ENCODE measurements at regions not wholly inside any gene's neighbourhood (a gene's known extent, or its start where the extent isn't known, plus 50 kb on each side); places are given as distances from the start of the nearest gene placed in this dataset.

- Histone ChIP-seq H3K27ac (no peak overlapping the region), H3K4me1 (peaks cover 15% of the 10 kb centered on the region), H2AFZ (replicated peaks) (no peak overlapping the region), H3F3A (ENCODE audit: low read depth) (no peaks in the 10 kb centered on the region), H3K4me3 (no peak overlapping the region), H3K79me2 (ENCODE audit: low read depth) (no peaks in the 10 kb centered on the region), H3K9me3 (ENCODE audit: low read depth) (no peaks in the 10 kb centered on the region), H4K20me1 (ENCODE audit: low read depth) (no peaks in the 10 kb centered on the region), H3K9ac (no peak overlapping the region), H3K27me3 (no peaks in the 10 kb centered on the region), H3K4me2 (no peak overlapping the region), H3K36me3 (no peaks in the 10 kb centered on the region)
- Mint-ChIP-seq H3K27ac (no peak overlapping the region), H3K36me3 (no peaks in the 10 kb centered on the region), H3K4me3 (no peak overlapping the region), H3K9me3 (no peaks in the 10 kb centered on the region), H3K27me3 (ENCODE audit: insufficient read depth, low read depth) (peaks cover 3% of the 10 kb centered on the region), H3K4me1 (peaks cover 52% of the 10 kb centered on the region)
- TF ChIP-seq EZH2phosphoT487 (IDR thresholded peaks at IDR 0.05): no peak
- TF ChIP-seq EZH2 (IDR thresholded peaks at IDR 0.05): no peak
- TF ChIP-seq, protein P1, sequence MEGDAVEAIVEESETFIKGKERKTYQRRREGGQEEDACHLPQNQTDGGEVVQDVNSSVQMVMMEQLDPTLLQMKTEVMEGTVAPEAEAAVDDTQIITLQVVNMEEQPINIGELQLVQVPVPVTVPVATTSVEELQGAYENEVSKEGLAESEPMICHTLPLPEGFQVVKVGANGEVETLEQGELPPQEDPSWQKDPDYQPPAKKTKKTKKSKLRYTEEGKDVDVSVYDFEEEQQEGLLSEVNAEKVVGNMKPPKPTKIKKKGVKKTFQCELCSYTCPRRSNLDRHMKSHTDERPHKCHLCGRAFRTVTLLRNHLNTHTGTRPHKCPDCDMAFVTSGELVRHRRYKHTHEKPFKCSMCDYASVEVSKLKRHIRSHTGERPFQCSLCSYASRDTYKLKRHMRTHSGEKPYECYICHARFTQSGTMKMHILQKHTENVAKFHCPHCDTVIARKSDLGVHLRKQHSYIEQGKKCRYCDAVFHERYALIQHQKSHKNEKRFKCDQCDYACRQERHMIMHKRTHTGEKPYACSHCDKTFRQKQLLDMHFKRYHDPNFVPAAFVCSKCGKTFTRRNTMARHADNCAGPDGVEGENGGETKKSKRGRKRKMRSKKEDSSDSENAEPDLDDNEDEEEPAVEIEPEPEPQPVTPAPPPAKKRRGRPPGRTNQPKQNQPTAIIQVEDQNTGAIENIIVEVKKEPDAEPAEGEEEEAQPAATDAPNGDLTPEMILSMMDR (IDR thresholded peaks at IDR 0.05): no peak
- no peak for DNase-seq (ENCODE audit: low spot score)
Measured at GRCh38 chr6:47130086-47130485, 88.0 kb upstream of the ADGRF1 start.

- H3K9me3 ChIP-seq (ENCODE audit: low read depth): no peaks in the 10 kb centered on the region
- H3K4me3 Mint-ChIP-seq: no peak overlapping the region
- peaks cover 3% of the 10 kb centered on the region for H3K27me3 Mint-ChIP-seq (ENCODE audit: insufficient read depth, low read depth)
- H3K36me3 Mint-ChIP-seq: no peaks in the 10 kb centered on the region
- no peak overlapping the region for H2AFZ ChIP-seq (replicated peaks)
- H3K27ac ChIP-seq: no peak overlapping the region
- no peaks in the 10 kb centered on the region for H3K79me2 ChIP-seq (ENCODE audit: low read depth)
- DNase-seq (ENCODE audit: low spot score): no peak
- peaks cover 15% of the 10 kb centered on the region for H3K4me1 ChIP-seq
- H3F3A ChIP-seq (ENCODE audit: low read depth): no peaks in the 10 kb centered on the region
- no peak overlapping the region for H3K4me2 ChIP-seq
- TF ChIP-seq EZH2 (IDR thresholded peaks at IDR 0.05) (no peak), EZH2phosphoT487 (IDR thresholded peaks at IDR 0.05) (no peak)
- TF ChIP-seq, protein P1 (IDR thresholded peaks at IDR 0.05): no peak
- no peaks in the 10 kb centered on the region for H3K36me3 ChIP-seq
- H3K9ac ChIP-seq: no peak overlapping the region
- H4K20me1 ChIP-seq (ENCODE audit: low read depth): no peaks in the 10 kb centered on the region
- H3K4me1 Mint-ChIP-seq: peaks cover 42% of the 10 kb centered on the region
- no peak overlapping the region for H3K4me3 ChIP-seq
- H3K9me3 Mint-ChIP-seq: no peaks in the 10 kb centered on the region
- H3K27me3 ChIP-seq: no peaks in the 10 kb centered on the region
- no peak overlapping the region for H3K27ac Mint-ChIP-seq
Measured at GRCh38 chr6:47129129-47129528, 87.0 kb upstream of the ADGRF1 start.

GRCh38 chr6:47126647-47127391 lies 84.7 kb upstream of the ADGRF1 start:
- peaks cover 25% of the 10 kb centered on the region for H3K4me1 Mint-ChIP-seq
- no peaks in the 10 kb centered on the region for H3K36me3 Mint-ChIP-seq
- peak overlapping the region; percentile 91 for H3K27ac Mint-ChIP-seq

More at GRCh38 chr6:47126647-47127391, 84.7 kb upstream of the ADGRF1 start:
- H3K9ac ChIP-seq: no peak overlapping the region
- H3K27me3 Mint-ChIP-seq (ENCODE audit: insufficient read depth, low read depth): peaks cover 3% of the 10 kb centered on the region
- H3K4me3 Mint-ChIP-seq: no peak overlapping the region
- no peak overlapping the region for H3K27ac ChIP-seq
- H3K4me2 ChIP-seq: no peak overlapping the region
- no peak overlapping the region for H3K4me3 ChIP-seq
- no peaks in the 10 kb centered on the region for H3F3A ChIP-seq (ENCODE audit: low read depth)
- DNase-seq (ENCODE audit: low spot score): no peak
- no peaks in the 10 kb centered on the region for H4K20me1 ChIP-seq (ENCODE audit: low read depth)
- H3K9me3 Mint-ChIP-seq: no peaks in the 10 kb centered on the region
- peaks cover 15% of the 10 kb centered on the region for H3K4me1 ChIP-seq
- H3K79me2 ChIP-seq (ENCODE audit: low read depth): no peaks in the 10 kb centered on the region
- peak overlapping the region; percentile 92 for H2AFZ ChIP-seq (replicated peaks)
- H3K36me3 ChIP-seq: no peaks in the 10 kb centered on the region
- no peaks in the 10 kb centered on the region for H3K9me3 ChIP-seq (ENCODE audit: low read depth)
- no peak for TF ChIP-seq EZH2phosphoT487 (IDR thresholded peaks at IDR 0.05)
- TF ChIP-seq EZH2 (IDR thresholded peaks at IDR 0.05): no peak
- TF ChIP-seq, protein P1 (IDR thresholded peaks at IDR 0.05): no peak
- no peaks in the 10 kb centered on the region for H3K27me3 ChIP-seq

Data from neural progenitor cell (in vitro differentiated cells).